ENCODE measurements at regions not wholly inside any gene's neighbourhood (a gene's known extent, or its start where the extent isn't known, plus 50 kb on each side); places are given as distances from the start of the nearest gene placed in this dataset.
A peak's percentile ranks its signal among the peaks of the same experiment; 100 is the strongest.

- in situ Hi-C loops (cut with MboI; ENCODE audit: low pct_unique_long_range_greater_than_20kb, low sequenced_read_pairs), result no loop called here
- DNase-seq, result no peak
These were observed 53.2 kb upstream of the TFEC start for GRCh38 chr7:116083796-116084195.

DNA sequence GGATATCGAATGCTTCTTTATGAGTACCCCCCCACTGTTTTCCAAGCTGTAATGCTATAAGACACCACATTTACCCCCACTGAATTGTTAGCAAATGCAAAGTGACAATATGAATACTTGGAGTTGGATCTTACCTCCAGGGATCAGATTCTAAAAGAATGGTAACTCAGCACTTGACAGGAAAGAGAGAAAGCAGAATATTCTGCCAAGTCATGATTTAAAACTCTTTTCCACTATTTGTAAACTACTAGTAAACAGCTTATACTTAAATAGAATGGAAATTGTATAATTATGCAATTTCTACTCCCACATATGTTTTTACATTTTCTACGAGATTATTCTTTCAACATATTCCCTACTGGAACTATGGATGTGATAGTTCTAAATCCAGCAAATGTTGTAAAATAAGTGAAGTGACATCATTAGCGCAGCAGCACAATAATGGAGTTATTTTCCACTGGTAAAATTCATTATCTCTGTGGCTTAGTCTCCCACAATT, 56.0 kb upstream of the TFEC start:
- no peak for DNase-seq
- in situ Hi-C loops (cut with MboI; ENCODE audit: low pct_unique_long_range_greater_than_20kb, low sequenced_read_pairs), result no loop called here

GRCh38 chr7:116087291-116087690, 56.7 kb upstream of the TFEC start:
- no peak for DNase-seq
- in situ Hi-C loops (cut with MboI; ENCODE audit: low pct_unique_long_range_greater_than_20kb, low sequenced_read_pairs), result no loop called here

- DNase-seq, result no peak
- in situ Hi-C loops (cut with MboI; ENCODE audit: low pct_unique_long_range_greater_than_20kb, low sequenced_read_pairs), result no loop called here
These were observed 57.4 kb upstream of the TFEC start for GRCh38 chr7:116087984-116088383.

DNA sequence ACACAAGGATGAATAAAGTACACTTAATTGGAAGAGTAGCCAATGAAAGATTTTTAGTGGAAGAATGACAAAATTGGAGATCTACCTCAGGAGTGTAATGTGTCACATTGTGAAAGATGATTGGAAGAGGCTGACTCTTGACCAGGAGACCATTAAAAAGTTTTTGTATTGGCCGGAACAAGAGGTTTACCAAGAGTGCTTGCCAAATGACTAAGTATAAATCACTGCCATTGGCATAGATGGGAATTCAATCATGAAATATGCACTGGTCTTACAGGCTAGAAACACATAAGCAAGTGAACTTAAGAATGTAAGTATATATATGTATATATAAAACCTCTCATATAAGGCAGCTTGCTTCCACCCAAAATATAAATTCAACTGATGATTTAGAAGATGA, 58.7 kb upstream of the TFEC start:
- in situ Hi-C loops (cut with MboI; ENCODE audit: low pct_unique_long_range_greater_than_20kb, low sequenced_read_pairs), result no loop called here
- no peak for DNase-seq

- no peak for DNase-seq
- in situ Hi-C loops (cut with MboI; ENCODE audit: low pct_unique_long_range_greater_than_20kb, low sequenced_read_pairs), result no loop called here
These were observed 63.1 kb upstream of the TFEC start for GRCh38 chr7:116093516-116094301.

- DNase-seq, result no peak
- in situ Hi-C loops (cut with MboI; ENCODE audit: low pct_unique_long_range_greater_than_20kb, low sequenced_read_pairs), result no loop called here
These were observed 64.8 kb upstream of the TFEC start for GRCh38 chr7:116095396-116095795.

DNA sequence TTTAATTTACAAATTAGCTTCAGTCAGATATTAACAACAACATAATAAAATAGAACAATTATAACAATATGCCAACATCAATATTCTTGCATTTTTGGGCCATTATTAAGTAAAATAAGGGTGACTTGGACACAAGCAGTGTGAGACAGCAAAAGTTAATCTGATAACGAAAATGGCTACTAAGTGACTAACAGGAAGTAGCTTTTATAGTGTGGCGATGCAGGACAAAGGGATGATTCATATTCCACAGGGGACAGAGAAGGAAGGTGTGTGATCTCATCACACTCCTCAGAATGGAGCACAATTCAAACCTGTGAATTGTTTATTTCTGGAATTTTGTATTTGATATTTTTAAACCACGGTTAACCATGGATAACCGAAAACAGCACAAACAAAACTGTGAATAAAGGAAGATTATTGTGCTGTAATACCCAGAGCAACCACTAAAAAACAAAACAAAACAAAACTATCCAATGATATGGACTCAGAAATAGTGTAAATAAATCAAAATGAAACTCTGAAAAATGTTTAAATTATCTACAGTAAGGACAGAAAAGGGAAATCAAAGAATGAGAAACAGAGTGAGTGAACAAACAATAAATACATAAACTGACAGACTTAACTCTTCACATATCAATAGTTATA, 66.9 kb upstream of the TFEC start:
- DNase-seq, result peak; percentile 55
- in situ Hi-C loops (cut with MboI; ENCODE audit: low pct_unique_long_range_greater_than_20kb, low sequenced_read_pairs), result no loop called here

GRCh38 chr7:116098175-116098574, 67.6 kb upstream of the TFEC start:
- in situ Hi-C loops (cut with MboI; ENCODE audit: low pct_unique_long_range_greater_than_20kb, low sequenced_read_pairs), result no loop called here
- no peak for DNase-seq

DNA sequence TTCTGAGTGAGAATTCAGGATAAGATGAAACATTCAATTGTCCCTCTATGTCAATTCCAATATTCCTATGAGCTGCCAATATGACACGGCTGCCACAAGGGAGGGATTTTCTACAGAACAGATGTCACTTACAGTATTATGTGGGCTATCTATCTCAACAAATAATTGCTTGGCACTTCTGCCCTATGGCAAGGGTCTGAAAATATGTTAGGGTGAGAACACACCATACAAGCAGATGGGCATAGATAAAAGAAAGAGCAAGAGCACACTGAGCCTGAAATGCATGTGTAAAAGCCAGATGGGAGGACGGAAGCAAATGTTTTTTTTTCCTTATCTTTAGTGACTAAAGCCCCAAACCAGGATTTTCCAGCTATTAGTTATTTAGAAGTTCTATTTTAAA, 70.1 kb upstream of the TFEC start:
- DNase-seq, result no peak
- in situ Hi-C loops (cut with MboI; ENCODE audit: low pct_unique_long_range_greater_than_20kb, low sequenced_read_pairs), result no loop called here

DNA sequence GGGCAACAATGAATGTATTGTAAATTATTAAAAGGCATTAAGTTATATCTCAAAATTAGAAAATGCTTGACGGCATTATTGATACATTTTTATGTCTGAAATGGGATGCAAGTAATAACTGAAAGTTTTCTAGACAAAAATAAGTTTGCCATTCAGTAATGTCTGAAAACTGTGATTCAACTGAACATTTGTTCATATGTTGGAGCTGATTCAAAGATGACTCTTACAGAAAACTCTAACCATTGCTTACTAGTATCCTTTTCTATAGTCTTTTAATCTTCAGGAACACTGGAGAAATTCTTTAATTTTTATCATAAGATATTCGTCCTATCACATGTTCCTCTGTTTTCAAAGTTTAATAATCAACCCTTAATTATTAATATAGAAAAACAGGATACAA, 71.1 kb upstream of the TFEC start:
- DNase-seq, result no peak
- in situ Hi-C loops (cut with MboI; ENCODE audit: low pct_unique_long_range_greater_than_20kb, low sequenced_read_pairs), result no loop called here

DNA sequence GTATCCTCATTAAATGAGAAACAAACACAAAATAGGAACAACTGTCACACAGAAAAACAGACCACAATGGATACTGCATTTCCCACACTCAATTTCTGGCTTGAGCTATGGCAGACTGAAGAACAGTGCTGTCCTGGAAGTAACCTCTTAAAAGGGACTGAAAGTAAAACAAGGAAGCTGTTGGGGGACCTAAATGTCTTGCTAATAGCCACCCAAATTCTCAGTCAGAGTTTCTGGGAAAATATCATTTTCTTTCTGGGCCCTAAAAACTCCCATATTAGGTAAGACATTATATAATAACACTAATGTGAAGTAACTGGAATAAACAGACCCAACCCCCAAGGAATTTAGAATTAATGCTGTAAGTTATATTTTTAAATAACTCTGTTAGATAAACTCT, 80.9 kb upstream of the TFEC start:
- in situ Hi-C loops (cut with MboI; ENCODE audit: low pct_unique_long_range_greater_than_20kb, low sequenced_read_pairs), result no loop called here
- DNase-seq, result no peak

DNA sequence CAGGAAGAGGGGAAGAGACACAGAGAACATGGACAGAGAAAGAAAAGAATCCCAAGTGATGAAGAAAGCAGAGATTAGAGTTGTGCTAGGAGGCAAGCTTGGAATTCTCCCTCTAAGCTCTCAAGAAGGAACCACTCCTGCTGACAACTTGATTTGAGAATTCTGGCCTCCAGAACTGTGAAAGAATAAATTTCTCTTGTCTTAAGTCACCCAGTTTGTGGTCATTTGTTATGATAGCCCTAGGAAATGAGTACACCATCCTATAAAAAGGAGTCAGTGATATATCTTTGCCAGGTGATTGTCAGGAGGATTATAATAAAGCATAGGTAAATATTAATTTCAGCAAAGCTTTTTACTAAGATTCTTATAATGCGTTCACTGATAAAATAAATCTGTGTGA, 82.7 kb upstream of the TFEC start:
- no peak for DNase-seq
- in situ Hi-C loops (cut with MboI; ENCODE audit: low pct_unique_long_range_greater_than_20kb, low sequenced_read_pairs), result no loop called here

DNA sequence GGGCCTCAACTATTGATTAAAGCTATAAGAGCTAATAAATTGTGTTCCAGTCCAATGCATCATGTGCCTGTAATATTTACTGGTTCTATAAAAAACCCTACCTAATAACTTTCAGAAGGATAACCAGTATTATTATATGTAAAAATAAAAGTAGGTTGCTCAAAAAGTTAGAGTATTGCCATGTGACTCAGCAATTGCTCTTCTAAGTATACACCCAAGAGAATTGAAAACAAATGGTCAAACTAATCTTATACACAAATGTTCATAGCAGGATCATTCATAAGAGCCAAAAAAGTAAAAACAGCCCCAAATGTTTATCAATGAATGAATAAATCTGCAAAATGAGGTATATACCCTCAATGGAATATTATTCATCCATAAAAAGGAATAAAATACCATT, 89.5 kb upstream of the TES start:
- DNase-seq, result no peak
- in situ Hi-C loops (cut with MboI; ENCODE audit: low pct_unique_long_range_greater_than_20kb, low sequenced_read_pairs), result no loop called here

GRCh38 chr7:116122972-116123595, 87.3 kb upstream of the TES start:
- DNase-seq, result peak; percentile 50
- in situ Hi-C loops (cut with MboI; ENCODE audit: low pct_unique_long_range_greater_than_20kb, low sequenced_read_pairs), result no loop called here

GRCh38 chr7:116128139-116128538, 82.2 kb upstream of the TES start:
- in situ Hi-C loops (cut with MboI; ENCODE audit: low pct_unique_long_range_greater_than_20kb, low sequenced_read_pairs), result no loop called here
- DNase-seq, result no peak

DNA sequence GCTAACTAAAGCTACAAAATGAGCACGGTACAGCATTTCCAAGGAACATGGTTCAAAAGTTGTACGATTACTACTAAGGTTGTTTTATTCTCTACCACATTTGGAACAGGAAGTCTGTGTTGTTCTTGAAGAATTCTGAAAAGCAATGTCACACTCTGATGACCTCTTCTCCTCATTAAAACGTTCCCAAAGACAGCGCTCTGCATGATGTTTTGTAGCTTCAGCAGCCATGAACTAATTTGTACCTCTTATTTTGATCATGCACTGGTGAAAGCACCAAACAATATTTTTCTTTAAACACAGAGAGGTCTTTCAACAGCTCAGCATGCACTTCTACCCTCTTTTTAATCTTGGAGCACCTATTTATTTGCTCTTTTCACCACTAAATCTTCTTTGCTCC, 75.0 kb upstream of the TES start:
- in situ Hi-C loops (cut with MboI; ENCODE audit: low pct_unique_long_range_greater_than_20kb, low sequenced_read_pairs), result no loop called here

DNA sequence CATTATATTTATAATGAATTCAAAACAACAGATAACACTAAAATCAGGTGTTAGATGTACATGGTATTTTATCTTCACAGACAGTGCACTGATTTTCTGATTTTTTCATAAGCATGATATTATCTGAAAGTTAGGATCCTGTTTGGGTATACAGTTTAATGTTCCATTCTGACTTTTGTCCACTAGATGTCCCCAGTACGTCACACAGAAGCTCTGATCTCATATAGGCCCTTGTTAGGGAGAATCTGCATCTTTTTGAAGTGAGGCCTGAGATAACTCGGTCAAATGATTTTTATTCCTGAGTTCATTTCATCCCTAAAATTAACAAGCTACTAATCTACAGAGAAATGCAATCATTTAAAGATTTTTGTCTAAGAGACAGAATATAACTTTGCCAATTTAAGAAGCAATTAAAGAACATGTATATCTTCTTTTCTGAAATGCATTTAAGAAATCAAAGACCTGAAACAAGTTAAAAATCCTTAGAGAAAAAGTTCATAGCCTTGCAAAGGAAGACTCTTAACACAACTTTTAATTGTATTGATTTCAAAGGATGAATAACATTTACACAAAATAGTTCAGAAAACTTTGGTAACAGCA, 72.0 kb upstream of the TES start:
- in situ Hi-C loops (cut with MboI; ENCODE audit: low pct_unique_long_range_greater_than_20kb, low sequenced_read_pairs), result no loop called here
- peak; percentile 73 for DNase-seq

More for the DNA sequence above, 75.0 kb upstream of the TES start:
- DNase-seq, result no peak

- DNase-seq, result no peak
- in situ Hi-C loops (cut with MboI; ENCODE audit: low pct_unique_long_range_greater_than_20kb, low sequenced_read_pairs), result no loop called here
These were observed 71.3 kb upstream of the TES start for GRCh38 chr7:116139007-116139406.

DNA sequence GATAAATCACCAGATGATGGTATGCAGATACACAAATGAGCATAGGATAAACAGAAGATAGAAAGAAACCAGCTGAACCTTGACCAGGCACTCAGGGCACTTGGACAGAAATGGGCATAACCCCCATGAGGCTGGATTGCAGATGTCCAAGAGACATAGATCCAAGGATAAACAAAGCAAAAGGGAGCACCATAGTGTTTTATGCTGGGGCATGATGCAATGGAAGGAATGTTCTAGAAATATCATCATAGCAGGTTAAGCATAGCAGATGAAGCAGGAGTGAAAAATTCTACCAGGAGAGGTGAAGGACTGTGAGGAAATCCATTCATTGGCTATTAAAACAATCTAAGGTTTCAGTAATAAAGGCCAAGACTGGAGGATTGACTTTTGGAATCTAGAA, 70.5 kb upstream of the TES start:
- in situ Hi-C loops (cut with MboI; ENCODE audit: low pct_unique_long_range_greater_than_20kb, low sequenced_read_pairs), result no loop called here
- DNase-seq, result no peak

All from KBM-7 (cell line).